ENCODE measurements at regions not wholly inside any gene's neighbourhood (a gene's known extent, or its start where the extent isn't known, plus 50 kb on each side); places are given as distances from the start of the nearest gene placed in this dataset.
A peak's percentile ranks its signal among the peaks of the same experiment; 100 is the strongest.
"Not testable (repeated sequence)": the region's sequence is repeated elsewhere in the genome, so short reads cannot be mapped to it uniquely, and the experiment has no call there.

GRCh38 chr11:72522186-72522585 is 87.9 kb upstream of the CLPB start:
- H3K9me3 ChIP-seq (ENCODE audit: low read depth): no peaks in the 10 kb centered on the region
- H4K20me1 ChIP-seq (ENCODE audit: low read depth): no peaks in the 10 kb centered on the region
- H3K4me1 ChIP-seq: no peaks in the 10 kb centered on the region
- no peak overlapping the region for H3K9ac ChIP-seq
- no peak overlapping the region for H3K27ac ChIP-seq
- H3K36me3 ChIP-seq: no peaks in the 10 kb centered on the region
- no peak overlapping the region for H3K27ac Mint-ChIP-seq
- no peaks in the 10 kb centered on the region for H3K27me3 Mint-ChIP-seq (ENCODE audit: insufficient read depth, low read depth)
- H2AFZ ChIP-seq (replicated peaks): peak overlapping the region; percentile 57
- no peak overlapping the region for H3K4me3 Mint-ChIP-seq
- H3K36me3 Mint-ChIP-seq: no peaks in the 10 kb centered on the region
- H3K27me3 ChIP-seq: no peaks in the 10 kb centered on the region
- H3K4me3 ChIP-seq: no peak overlapping the region
- H3F3A ChIP-seq (ENCODE audit: low read depth): no peaks in the 10 kb centered on the region
- no peaks in the 10 kb centered on the region for H3K79me2 ChIP-seq (ENCODE audit: low read depth)
- no peak for DNase-seq (ENCODE audit: low spot score)
- H3K4me2 ChIP-seq: no peak overlapping the region
- TF ChIP-seq EZH2 (IDR thresholded peaks at IDR 0.05) (no peak), CTCF (IDR thresholded peaks at IDR 0.05) (no peak), EZH2phosphoT487 (IDR thresholded peaks at IDR 0.05) (no peak)
- H3K4me1 Mint-ChIP-seq: no peaks in the 10 kb centered on the region
- H3K9me3 Mint-ChIP-seq: no peaks in the 10 kb centered on the region

GRCh38 chr11:72521664-72522063 is 87.3 kb upstream of the CLPB start:
- H3K27me3 ChIP-seq: no peaks in the 10 kb centered on the region
- H3K9ac ChIP-seq: no peak overlapping the region
- no peak for DNase-seq (ENCODE audit: low spot score)
- no peak overlapping the region for H3K4me2 ChIP-seq
- no peaks in the 10 kb centered on the region for H3K36me3 ChIP-seq
- no peak overlapping the region for H3K27ac ChIP-seq
- no peak overlapping the region for H3K27ac Mint-ChIP-seq
- H2AFZ ChIP-seq (replicated peaks): peak overlapping the region; percentile 57
- H4K20me1 ChIP-seq (ENCODE audit: low read depth): no peaks in the 10 kb centered on the region
- H3K4me1 ChIP-seq: no peaks in the 10 kb centered on the region
- H3K4me3 Mint-ChIP-seq: no peak overlapping the region
- H3K27me3 Mint-ChIP-seq (ENCODE audit: insufficient read depth, low read depth): no peaks in the 10 kb centered on the region
- no peaks in the 10 kb centered on the region for H3F3A ChIP-seq (ENCODE audit: low read depth)
- no peaks in the 10 kb centered on the region for H3K9me3 Mint-ChIP-seq
- no peak overlapping the region for H3K4me3 ChIP-seq
- no peaks in the 10 kb centered on the region for H3K9me3 ChIP-seq (ENCODE audit: low read depth)
- TF ChIP-seq EZH2phosphoT487 (IDR thresholded peaks at IDR 0.05): no peak
- TF ChIP-seq CTCF (IDR thresholded peaks at IDR 0.05): no peak
- no peak for TF ChIP-seq EZH2 (IDR thresholded peaks at IDR 0.05)
- no peaks in the 10 kb centered on the region for H3K4me1 Mint-ChIP-seq
- no peaks in the 10 kb centered on the region for H3K79me2 ChIP-seq (ENCODE audit: low read depth)
- H3K36me3 Mint-ChIP-seq: no peaks in the 10 kb centered on the region

GRCh38 chr11:72520815-72521214 is 86.5 kb upstream of the CLPB start:
- Histone ChIP-seq H3K4me3 (no peak overlapping the region), H3K4me1 (no peaks in the 10 kb centered on the region), H3K27ac (no peak overlapping the region), H3K9ac (no peak overlapping the region), H3K27me3 (no peaks in the 10 kb centered on the region), H2AFZ (replicated peaks) (no peak overlapping the region), H3F3A (ENCODE audit: low read depth) (no peaks in the 10 kb centered on the region), H3K4me2 (no peak overlapping the region), H3K9me3 (ENCODE audit: low read depth) (no peaks in the 10 kb centered on the region), H3K36me3 (no peaks in the 10 kb centered on the region), H4K20me1 (ENCODE audit: low read depth) (no peaks in the 10 kb centered on the region), H3K79me2 (ENCODE audit: low read depth) (no peaks in the 10 kb centered on the region)
- Mint-ChIP-seq H3K27ac (no peak overlapping the region), H3K36me3 (no peaks in the 10 kb centered on the region), H3K9me3 (no peaks in the 10 kb centered on the region), H3K4me1 (no peaks in the 10 kb centered on the region), H3K4me3 (no peak overlapping the region), H3K27me3 (ENCODE audit: insufficient read depth, low read depth) (no peaks in the 10 kb centered on the region)
- no peak for DNase-seq (ENCODE audit: low spot score)
- TF ChIP-seq EZH2 (IDR thresholded peaks at IDR 0.05): no peak

- H4K20me1 ChIP-seq (ENCODE audit: low read depth); H3K9me3 ChIP-seq (ENCODE audit: low read depth); H3K27me3 ChIP-seq; H3K4me2 ChIP-seq; DNase-seq (ENCODE audit: low spot score); H3K36me3 ChIP-seq; H3K79me2 ChIP-seq (ENCODE audit: low read depth); H3K27ac Mint-ChIP-seq; H3K4me3 ChIP-seq; H3K9ac ChIP-seq; H3K36me3 Mint-ChIP-seq; H3F3A ChIP-seq (ENCODE audit: low read depth); H3K9me3 Mint-ChIP-seq; H3K4me3 Mint-ChIP-seq; H3K4me1 ChIP-seq; H3K4me1 Mint-ChIP-seq; H2AFZ ChIP-seq (replicated peaks); H3K27me3 Mint-ChIP-seq (ENCODE audit: insufficient read depth, low read depth); H3K27ac ChIP-seq: not testable (repeated sequence)
These were observed 85.6 kb upstream of the CLPB start for GRCh38 chr11:72519882-72520281.

Data from neural progenitor cell (in vitro differentiated cells).